GM23248 (cell line): ENCODE measurements at regions not wholly inside any gene's neighbourhood (a gene's known extent, or its start where the extent isn't known, plus 50 kb on each side); places are given as distances from the start of the nearest gene placed in this dataset.

Experiments
- DNase-seq: peaks from one replicate; pipeline ENCODE4 v3.0.0-alpha.2; 2015
- H2AFZ ChIP-seq: fragments of 200-600 bp; sonication (generic); 2 replicates; pipeline ENCODE4 v1.6.1; 2016; ENCODE audit warnings: antibody characterized with exemption
- H3F3A ChIP-seq: fragments of 200-600 bp; sonication (generic); 2 replicates; pipeline ENCODE4 v1.6.1; 2016; ENCODE audit warnings: mild to moderate bottlenecking, antibody characterized with exemption, mixed run types; ENCODE audit not compliant: insufficient read depth
- H3K27ac ChIP-seq: fragments of 200-600 bp; sonication (generic); 2 replicates; pipeline ENCODE4 v1.5.1; 2016; ENCODE audit warnings: mild to moderate bottlenecking
- H3K27me3 ChIP-seq: fragments of 200-600 bp; sonication (generic); replicated peaks from 2 replicates; pipeline ENCODE4 v1.6.1; 2016; ENCODE audit warnings: mild to moderate bottlenecking; ENCODE audit not compliant: insufficient read depth
- H3K36me3 ChIP-seq: fragments of 200-600 bp; sonication (generic); 2 replicates; pipeline ENCODE4 v1.6.1; 2016; ENCODE audit warnings: low read depth, mild to moderate bottlenecking
- H3K4me1 ChIP-seq: fragments of 200-600 bp; sonication (generic); 2 replicates; pipeline ENCODE4 v1.6.1; 2016; ENCODE audit warnings: mild to moderate bottlenecking; ENCODE audit not compliant: insufficient read depth
- H3K4me2 ChIP-seq: fragments of 200-600 bp; sonication (generic); one replicate; pipeline ENCODE4 v1.6.1; 2016; ENCODE audit warnings: mild to moderate bottlenecking; ENCODE audit not compliant: unreplicated experiment
- H3K4me3 ChIP-seq: fragments of 200-600 bp; sonication (generic); 2 replicates; pipeline ENCODE4 v1.5.1; 2016; ENCODE audit warnings: mild to moderate bottlenecking
- H3K79me2 ChIP-seq: fragments of 200-600 bp; sonication (generic); 2 replicates; pipeline ENCODE4 v1.6.1; 2016; ENCODE audit warnings: mild to moderate bottlenecking; ENCODE audit not compliant: insufficient read depth
- H3K9ac ChIP-seq: fragments of 200-600 bp; sonication (generic); 2 replicates; pipeline ENCODE4 v1.6.1; 2016; ENCODE audit warnings: mild to moderate bottlenecking
- H3K9me2 ChIP-seq: fragments of 200-600 bp; sonication (generic); 2 replicates; pipeline ENCODE4 v1.6.1; 2016; ENCODE audit warnings: mixed run types, mild to moderate bottlenecking, moderate library complexity; ENCODE audit not compliant: insufficient read depth
- H3K9me3 ChIP-seq: fragments of 200-600 bp; sonication (generic); one replicate; pipeline ENCODE4 v1.6.1; 2017; ENCODE audit warnings: low read depth
- H4K20me1 ChIP-seq: fragments of 200-600 bp; sonication (generic); 2 replicates; pipeline ENCODE4 v1.6.0; 2016; ENCODE audit not compliant: insufficient read depth
- EZH2 ChIP-seq: fragments of 200-600 bp; sonication (generic); IDR thresholded peaks from 2 replicates; pipeline ENCODE4 v1.6.1; 2018; ENCODE audit warnings: antibody characterized with exemption, mild to moderate bottlenecking; ENCODE audit not compliant: insufficient read depth, poor library complexity, severe bottlenecking
- EZH2phosphoT487 ChIP-seq: fragments of 200-600 bp; sonication (generic); IDR thresholded peaks from 2 replicates; pipeline ENCODE4 v1.6.1; 2018; ENCODE audit warnings: antibody characterized with exemption, moderate library complexity, mild to moderate bottlenecking, low read depth; ENCODE audit not compliant: insufficient read depth
- WGBS, 2 experiments: methylation state at CpG; one replicate each; pipeline ENCODE4 v1.1.6; 2015 to 2017; ENCODE audit warnings: low lambda C conversion rate in 2 of 2, low coverage in 1 of 2; ENCODE audit errors: missing lambda C conversion rate in 2 of 2; 5-methylcytosine and 5-hydroxymethylcytosine counted together
- in situ Hi-C: fragments of 300-500 bp; cut with MboI; formaldehyde crosslinking; loops from 2 replicates; pipeline ENCODE4 v1.15.0; 2020

GRCh38 chrX:69083361-69083760, 81.9 kb downstream of the PJA1 start:
- Histone ChIP-seq H4K20me1 (no peaks in the 10 kb centered on the region), H3K9me2 (no peaks in the 10 kb centered on the region), H2AFZ (no peak overlapping the region), H3K36me3 (no peaks in the 10 kb centered on the region), H3K79me2 (no peaks in the 10 kb centered on the region), H3F3A (no peaks in the 10 kb centered on the region), H3K4me1 (no peaks in the 10 kb centered on the region), H3K4me2 (no peak overlapping the region), H3K9me3 (no peaks in the 10 kb centered on the region), H3K9ac (no peak overlapping the region), H3K27me3 (no peaks in the 10 kb centered on the region), H3K27ac (no peak overlapping the region), H3K4me3 (no peak overlapping the region)
- TF ChIP-seq EZH2phosphoT487 (no peak), EZH2 (no peak)
- 78 to 92% methylated on average over 3 of the region's 3 CpGs for WGBS, 2 experiments
- in situ Hi-C loops: no loop called here
- DNase-seq: no peak

GRCh38 chrX:69082753-69083150, 82.5 kb downstream of the PJA1 start:
- no peak overlapping the region for H3K9ac ChIP-seq
- no peak for DNase-seq
- H3K27me3 ChIP-seq: no peaks in the 10 kb centered on the region
- H3K9me3 ChIP-seq: no peaks in the 10 kb centered on the region
- H2AFZ ChIP-seq: no peak overlapping the region
- H4K20me1 ChIP-seq: no peaks in the 10 kb centered on the region
- H3K9me2 ChIP-seq: no peaks in the 10 kb centered on the region
- in situ Hi-C loops: no loop called here
- WGBS, 2 experiments: 52 to 74% methylated on average over 4 to 5 of the region's 7 CpGs
- no peak overlapping the region for H3K4me3 ChIP-seq
- no peaks in the 10 kb centered on the region for H3K4me1 ChIP-seq
- no peaks in the 10 kb centered on the region for H3F3A ChIP-seq
- H3K79me2 ChIP-seq: no peaks in the 10 kb centered on the region
- no peaks in the 10 kb centered on the region for H3K36me3 ChIP-seq
- TF ChIP-seq EZH2phosphoT487: no peak
- no peak for TF ChIP-seq EZH2
- H3K4me2 ChIP-seq: no peak overlapping the region
- no peak overlapping the region for H3K27ac ChIP-seq

GRCh38 chrX:69082055-69082752, 83.0 kb downstream of the PJA1 start:
- in situ Hi-C loops: no loop called here
- no peaks in the 10 kb centered on the region for H3K9me3 ChIP-seq
- no peak for DNase-seq

GRCh38 chrX:69080855-69081465, 84.3 kb downstream of the PJA1 start:
- Histone ChIP-seq H3K4me1 (no peaks in the 10 kb centered on the region), H2AFZ (no peak overlapping the region), H3K36me3 (no peaks in the 10 kb centered on the region), H4K20me1 (no peaks in the 10 kb centered on the region), H3F3A (no peaks in the 10 kb centered on the region), H3K4me2 (no peak overlapping the region), H3K9me3 (no peaks in the 10 kb centered on the region), H3K27ac (no peak overlapping the region), H3K9me2 (no peaks in the 10 kb centered on the region), H3K27me3 (no peaks in the 10 kb centered on the region), H3K9ac (no peak overlapping the region), H3K4me3 (no peak overlapping the region), H3K79me2 (no peaks in the 10 kb centered on the region)
- in situ Hi-C loops: no loop called here
- no peak for DNase-seq
- WGBS, 2 experiments: 67 to 73% methylated on average over 10 to 14 of the region's 15 CpGs
- TF ChIP-seq EZH2phosphoT487 (no peak), EZH2 (no peak)

More at GRCh38 chrX:69082055-69082752, 83.0 kb downstream of the PJA1 start:
- H3K4me3 ChIP-seq: no peak overlapping the region
- H3K36me3 ChIP-seq: no peaks in the 10 kb centered on the region
- H3K4me1 ChIP-seq: no peaks in the 10 kb centered on the region
- no peaks in the 10 kb centered on the region for H4K20me1 ChIP-seq
- TF ChIP-seq EZH2 (no peak), EZH2phosphoT487 (no peak)
- no peaks in the 10 kb centered on the region for H3F3A ChIP-seq
- WGBS, 2 experiments: 79 to 92% methylated on average over 6 to 10 of the region's 10 CpGs
- H3K27me3 ChIP-seq: no peaks in the 10 kb centered on the region
- H3K9ac ChIP-seq: no peak overlapping the region
- H2AFZ ChIP-seq: no peak overlapping the region
- H3K79me2 ChIP-seq: no peaks in the 10 kb centered on the region
- no peaks in the 10 kb centered on the region for H3K9me2 ChIP-seq
- no peak overlapping the region for H3K4me2 ChIP-seq
- H3K27ac ChIP-seq: no peak overlapping the region
